ENCODE measurements at regions not wholly inside any gene's neighbourhood (a gene's known extent, or its start where the extent isn't known, plus 50 kb on each side); places are given as distances from the start of the nearest gene placed in this dataset.

DNA sequence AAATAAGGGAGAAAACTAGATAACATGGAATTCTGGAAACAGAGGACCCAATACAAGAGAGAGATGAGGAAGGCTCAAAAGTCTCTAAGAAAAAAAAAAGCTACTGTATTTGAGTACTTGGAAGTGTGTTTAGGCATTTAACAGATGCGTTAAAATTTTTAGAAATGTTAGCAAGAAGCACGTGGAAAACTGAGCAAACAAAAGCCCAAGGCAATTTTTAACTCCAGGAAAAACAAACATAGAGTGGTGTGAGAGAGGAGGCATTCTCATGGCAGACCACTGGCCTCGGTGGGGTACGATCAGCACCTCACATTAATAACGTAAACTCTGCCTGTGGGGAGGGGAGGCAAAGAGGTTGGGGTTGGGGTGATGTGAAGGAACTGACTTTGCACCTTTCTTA, 321.4 kb downstream of the GADD45G start:
- TF ChIP-seq, protein P1, sequence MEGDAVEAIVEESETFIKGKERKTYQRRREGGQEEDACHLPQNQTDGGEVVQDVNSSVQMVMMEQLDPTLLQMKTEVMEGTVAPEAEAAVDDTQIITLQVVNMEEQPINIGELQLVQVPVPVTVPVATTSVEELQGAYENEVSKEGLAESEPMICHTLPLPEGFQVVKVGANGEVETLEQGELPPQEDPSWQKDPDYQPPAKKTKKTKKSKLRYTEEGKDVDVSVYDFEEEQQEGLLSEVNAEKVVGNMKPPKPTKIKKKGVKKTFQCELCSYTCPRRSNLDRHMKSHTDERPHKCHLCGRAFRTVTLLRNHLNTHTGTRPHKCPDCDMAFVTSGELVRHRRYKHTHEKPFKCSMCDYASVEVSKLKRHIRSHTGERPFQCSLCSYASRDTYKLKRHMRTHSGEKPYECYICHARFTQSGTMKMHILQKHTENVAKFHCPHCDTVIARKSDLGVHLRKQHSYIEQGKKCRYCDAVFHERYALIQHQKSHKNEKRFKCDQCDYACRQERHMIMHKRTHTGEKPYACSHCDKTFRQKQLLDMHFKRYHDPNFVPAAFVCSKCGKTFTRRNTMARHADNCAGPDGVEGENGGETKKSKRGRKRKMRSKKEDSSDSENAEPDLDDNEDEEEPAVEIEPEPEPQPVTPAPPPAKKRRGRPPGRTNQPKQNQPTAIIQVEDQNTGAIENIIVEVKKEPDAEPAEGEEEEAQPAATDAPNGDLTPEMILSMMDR (IDR thresholded peaks at IDR 0.05; ENCODE audit: low read length), result no peak
- TF ChIP-seq EZH2phosphoT487 (IDR thresholded peaks at IDR 0.05; ENCODE audit: low read length), result no peak
